Left ventricle myocardium inferior (tissue), 1 donor: ENCODE measurements at regions not wholly inside any gene's neighbourhood (a gene's known extent, or its start where the extent isn't known, plus 50 kb on each side); places are given as distances from the start of the nearest gene placed in this dataset.

Experiments
- DNase-seq: peaks from one replicate; pipeline ENCODE4 v3.0.0-alpha.2; 2020
- H3K27ac ChIP-seq: fragments of 200-600 bp; replicated peaks from 2 replicates; pipeline ENCODE4 v1.8.0; 2021
- H3K27me3 ChIP-seq: fragments of 200-600 bp; 2 replicates; pipeline ENCODE4 v1.8.0; 2021; ENCODE audit warnings: low read depth
- H3K36me3 ChIP-seq: fragments of 200-600 bp; 2 replicates; pipeline ENCODE4 v1.8.0; 2021
- H3K4me1 ChIP-seq: fragments of 200-600 bp; 2 replicates; pipeline ENCODE4 v1.8.0; 2021
- H3K4me3 ChIP-seq: fragments of 200-600 bp; 2 replicates; pipeline ENCODE4 v1.8.0; 2021; ENCODE audit warnings: mild to moderate bottlenecking, moderate library complexity
- H3K9me3 ChIP-seq: fragments of 200-600 bp; replicated peaks from 2 replicates; pipeline ENCODE4 v1.8.0; 2021
- CTCF ChIP-seq: fragments of 200-600 bp; IDR thresholded peaks from 2 replicates; pipeline ENCODE4 v1.8.0; 2021; ENCODE audit warnings: antibody characterized with exemption, mild to moderate bottlenecking, borderline replicate concordance
- intact Hi-C: fragments of 100-400 bp; cut with micrococcal nuclease; formaldehyde crosslinking; loops from one replicate; pipeline ENCODE4 v1.11.0; 2022
- donor health status: DM: no; HTN: yes; CAD: no; lungs with severe emphysema.

- H3K27me3 ChIP-seq = no peaks in the 10 kb centered on the region
- DNase-seq = no peak
- no peak overlapping the region for H3K4me3 ChIP-seq
- H3K4me1 ChIP-seq = no peaks in the 10 kb centered on the region
- no peak for TF ChIP-seq CTCF
- no peak overlapping the region for H3K27ac ChIP-seq
- H3K9me3 ChIP-seq = no peaks in the 10 kb centered on the region
- intact Hi-C loops = no loop called here
- H3K36me3 ChIP-seq = no peaks in the 10 kb centered on the region
Observed at GRCh38 chr6:147149826-147150225, 54.4 kb upstream of the STXBP5 start.

DNA sequence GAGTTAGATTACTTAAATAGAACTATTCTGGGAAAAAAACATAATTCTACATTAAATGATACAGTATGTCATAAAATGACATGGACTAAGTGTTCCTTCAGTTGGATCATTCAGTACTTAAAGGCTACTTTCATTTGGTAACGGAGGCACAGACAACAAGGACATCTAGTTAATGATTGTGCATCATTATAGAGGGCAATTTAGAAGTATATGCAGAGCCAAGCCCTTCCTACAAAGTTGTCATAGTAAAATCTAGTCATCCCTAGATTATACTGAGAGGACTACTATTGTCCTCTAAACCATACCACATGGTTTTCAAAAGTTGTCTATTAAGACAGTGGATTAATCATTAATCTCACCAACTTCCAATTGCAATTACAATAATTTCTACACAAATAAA is 53.9 kb upstream of the STXBP5 start:
- Histone ChIP-seq H3K27me3 (no peaks in the 10 kb centered on the region), H3K4me3 (no peak overlapping the region), H3K9me3 (no peaks in the 10 kb centered on the region), H3K27ac (no peak overlapping the region), H3K4me1 (no peaks in the 10 kb centered on the region), H3K36me3 (no peaks in the 10 kb centered on the region)
- no peak for DNase-seq
- no peak for TF ChIP-seq CTCF
- intact Hi-C loops = no loop called here
